ENCODE measurements at regions not wholly inside any gene's neighbourhood (a gene's known extent, or its start where the extent isn't known, plus 50 kb on each side); places are given as distances from the start of the nearest gene placed in this dataset.

GRCh38 chr2:222108957-222109585, 189.7 kb downstream of the PAX3 start:
- Histone ChIP-seq H3K27me3 (ENCODE audit: insufficient read depth, poor library complexity, severe bottlenecking) (no peaks in the 10 kb centered on the region), H3K27ac (replicated peaks) (no peak overlapping the region), H3K4me3 (replicated peaks; ENCODE audit: insufficient read depth, low read length) (no peak overlapping the region)
- no peak for DNase-seq (ENCODE audit: low read depth in 1 of 2, low spot score in 1 of 2)
- TF ChIP-seq, protein P1, sequence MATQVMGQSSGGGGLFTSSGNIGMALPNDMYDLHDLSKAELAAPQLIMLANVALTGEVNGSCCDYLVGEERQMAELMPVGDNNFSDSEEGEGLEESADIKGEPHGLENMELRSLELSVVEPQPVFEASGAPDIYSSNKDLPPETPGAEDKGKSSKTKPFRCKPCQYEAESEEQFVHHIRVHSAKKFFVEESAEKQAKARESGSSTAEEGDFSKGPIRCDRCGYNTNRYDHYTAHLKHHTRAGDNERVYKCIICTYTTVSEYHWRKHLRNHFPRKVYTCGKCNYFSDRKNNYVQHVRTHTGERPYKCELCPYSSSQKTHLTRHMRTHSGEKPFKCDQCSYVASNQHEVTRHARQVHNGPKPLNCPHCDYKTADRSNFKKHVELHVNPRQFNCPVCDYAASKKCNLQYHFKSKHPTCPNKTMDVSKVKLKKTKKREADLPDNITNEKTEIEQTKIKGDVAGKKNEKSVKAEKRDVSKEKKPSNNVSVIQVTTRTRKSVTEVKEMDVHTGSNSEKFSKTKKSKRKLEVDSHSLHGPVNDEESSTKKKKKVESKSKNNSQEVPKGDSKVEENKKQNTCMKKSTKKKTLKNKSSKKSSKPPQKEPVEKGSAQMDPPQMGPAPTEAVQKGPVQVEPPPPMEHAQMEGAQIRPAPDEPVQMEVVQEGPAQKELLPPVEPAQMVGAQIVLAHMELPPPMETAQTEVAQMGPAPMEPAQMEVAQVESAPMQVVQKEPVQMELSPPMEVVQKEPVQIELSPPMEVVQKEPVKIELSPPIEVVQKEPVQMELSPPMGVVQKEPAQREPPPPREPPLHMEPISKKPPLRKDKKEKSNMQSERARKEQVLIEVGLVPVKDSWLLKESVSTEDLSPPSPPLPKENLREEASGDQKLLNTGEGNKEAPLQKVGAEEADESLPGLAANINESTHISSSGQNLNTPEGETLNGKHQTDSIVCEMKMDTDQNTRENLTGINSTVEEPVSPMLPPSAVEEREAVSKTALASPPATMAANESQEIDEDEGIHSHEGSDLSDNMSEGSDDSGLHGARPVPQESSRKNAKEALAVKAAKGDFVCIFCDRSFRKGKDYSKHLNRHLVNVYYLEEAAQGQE (IDR thresholded peaks at IDR 0.05; ENCODE audit: insufficient replicate concordance, low read depth) = no peak
- no peak for TF ChIP-seq CTCF (IDR thresholded peaks at IDR 0.05; ENCODE audit: insufficient read depth, low read length)
- no peak for TF ChIP-seq SPI1 (IDR thresholded peaks at IDR 0.05; ENCODE audit: borderline replicate concordance, low read depth)
- no peak for TF ChIP-seq POLR2AphosphoS5 (IDR thresholded peaks at IDR 0.05; ENCODE audit: low read depth)
- no peak for TF ChIP-seq GABPA (IDR thresholded peaks at IDR 0.05; ENCODE audit: low read depth)

- TF ChIP-seq SPI1 (IDR thresholded peaks at IDR 0.05; ENCODE audit: borderline replicate concordance, low read depth) (no peak), POLR2AphosphoS5 (IDR thresholded peaks at IDR 0.05; ENCODE audit: low read depth) (no peak), GABPA (IDR thresholded peaks at IDR 0.05; ENCODE audit: low read depth) (no peak), CTCF (IDR thresholded peaks at IDR 0.05; ENCODE audit: insufficient read depth, low read length) (no peak)
- TF ChIP-seq, protein P1 (IDR thresholded peaks at IDR 0.05; ENCODE audit: insufficient replicate concordance, low read depth) = no peak
- H3K27me3 ChIP-seq (ENCODE audit: insufficient read depth, poor library complexity, severe bottlenecking) = no peaks in the 10 kb centered on the region
- H3K4me3 ChIP-seq (replicated peaks; ENCODE audit: insufficient read depth, low read length) = no peak overlapping the region
- no peak for DNase-seq (ENCODE audit: low read depth in 1 of 2, low spot score in 1 of 2)
- H3K27ac ChIP-seq (replicated peaks) = no peak overlapping the region
Observed at GRCh38 chr2:222108497-222108896, 190.3 kb downstream of the PAX3 start.

GRCh38 chr2:222105046-222105445, 193.8 kb downstream of the PAX3 start:
- TF ChIP-seq, protein P1 (IDR thresholded peaks at IDR 0.05; ENCODE audit: insufficient replicate concordance, low read depth) = no peak
- no peak for TF ChIP-seq POLR2AphosphoS5 (IDR thresholded peaks at IDR 0.05; ENCODE audit: low read depth)
- no peak for TF ChIP-seq CTCF (IDR thresholded peaks at IDR 0.05; ENCODE audit: insufficient read depth, low read length)
- no peak for TF ChIP-seq SPI1 (IDR thresholded peaks at IDR 0.05; ENCODE audit: borderline replicate concordance, low read depth)
- no peak for TF ChIP-seq GABPA (IDR thresholded peaks at IDR 0.05; ENCODE audit: low read depth)
- no peak overlapping the region for H3K4me3 ChIP-seq (replicated peaks; ENCODE audit: insufficient read depth, low read length)
- H3K27me3 ChIP-seq (ENCODE audit: insufficient read depth, poor library complexity, severe bottlenecking) = peaks cover 4% of the 10 kb centered on the region
- DNase-seq (ENCODE audit: low read depth in 1 of 2, low spot score in 1 of 2) = no peak
- no peak overlapping the region for H3K27ac ChIP-seq (replicated peaks)
